Activated CD8-positive, alpha-beta T cell treated with anti-CD3 and anti-CD28 coated beads for 36 hours (primary cell): ENCODE measurements at regions not wholly inside any gene's neighbourhood (a gene's known extent, or its start where the extent isn't known, plus 50 kb on each side); places are given as distances from the start of the nearest gene placed in this dataset.

Experiments used
- ATAC-seq: fragments of 200-7000 bp; cut with Tn5 transposase; one replicate; pipeline ENCODE4 v1.10.0; 2021; ENCODE audit warnings: mild to moderate bottlenecking, moderate library complexity
- CTCF ChIA-PET: fragments of 350-600 bp; sonication (Branson Sonifier 250); formaldehyde crosslinking; loops from one replicate; lab custom pipeline; 2021; ENCODE audit warnings: antibody characterized with exemption; lab: Charles Lee
- POLR2A ChIA-PET: fragments of 350-600 bp; sonication (Branson Sonifier 250); formaldehyde crosslinking; loops from one replicate; lab custom pipeline; 2021; ENCODE audit warnings: antibody characterized with exemption; lab: Charles Lee
- DNase-seq: peaks from one replicate; pipeline ENCODE4 v3.0.0-alpha.2; 2020
- H3K27ac Mint-ChIP-seq: one replicate; pipeline ENCODE4 v1.8.0; 2021; ENCODE audit warnings: mild to moderate bottlenecking, mixed read lengths
- H3K27me3 Mint-ChIP-seq: one replicate; pipeline ENCODE4 v1.8.0; 2021; ENCODE audit warnings: mixed read lengths
- H3K36me3 Mint-ChIP-seq: one replicate; pipeline ENCODE4 v1.8.0; 2021; ENCODE audit warnings: low read depth, mixed read lengths
- H3K4me1 Mint-ChIP-seq: one replicate; pipeline ENCODE4 v1.8.0; 2021; ENCODE audit warnings: low read depth, mixed read lengths
- H3K4me3 Mint-ChIP-seq: one replicate; pipeline ENCODE4 v1.8.0; 2021; ENCODE audit warnings: mild to moderate bottlenecking, moderate library complexity, mixed read lengths
- H3K9me3 Mint-ChIP-seq: one replicate; pipeline ENCODE4 v1.8.0; 2021; ENCODE audit warnings: mixed read lengths
- CTCF ChIP-seq: fragments of 200-600 bp; IDR thresholded peaks from one replicate; pipeline ENCODE4 v1.8.0; 2022; ENCODE audit warnings: antibody characterized with exemption, mild to moderate bottlenecking
- intact Hi-C: fragments of 100-400 bp; cut with micrococcal nuclease; formaldehyde crosslinking; loops from one replicate; pipeline ENCODE4 v1.10.0; 2022

DNA sequence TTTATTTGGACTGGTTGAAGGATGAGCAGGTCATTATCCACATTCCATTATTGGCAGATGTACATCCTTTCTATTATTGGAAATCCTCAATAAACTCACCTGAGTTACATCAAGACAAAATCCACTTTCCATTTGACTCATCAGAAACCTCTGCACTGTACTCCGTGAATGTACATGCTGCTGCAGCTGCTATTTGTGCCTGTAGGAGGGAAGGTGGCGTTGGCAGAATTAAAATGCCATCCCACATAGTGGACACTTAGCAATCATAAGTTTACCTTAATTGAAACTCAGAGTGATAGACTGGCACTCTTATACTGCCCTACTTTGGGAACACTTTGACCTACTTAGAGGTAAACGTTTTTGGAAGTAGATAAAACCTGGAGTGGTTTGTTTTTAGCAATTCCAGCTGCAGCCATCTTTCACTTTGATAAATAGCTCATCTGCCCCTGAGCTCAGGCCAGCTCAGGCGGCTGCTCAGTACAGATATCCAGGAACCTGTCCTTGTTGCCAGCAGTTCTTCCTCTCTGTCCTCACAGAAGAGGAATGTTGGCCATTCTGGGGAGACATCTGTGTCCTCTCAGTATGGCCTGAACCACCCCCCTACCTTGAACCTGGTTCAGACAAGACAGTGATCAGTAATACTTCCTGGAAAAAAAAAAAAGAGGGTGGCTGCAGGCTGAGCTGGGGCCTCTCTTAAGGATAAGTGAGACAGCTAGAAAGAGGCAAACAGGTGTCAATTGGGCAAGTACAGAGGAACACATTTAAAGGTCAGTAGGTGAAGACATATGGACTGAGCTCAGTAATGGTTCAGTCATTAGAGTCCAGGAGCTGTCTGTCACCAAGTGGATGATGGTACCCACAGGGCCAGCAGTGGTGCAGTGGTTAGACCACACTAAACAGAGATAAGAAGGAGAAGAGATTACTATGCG is 153.4 kb upstream of the UMPS start:
- Mint-ChIP-seq H3K9me3 (no peaks in the 10 kb centered on the region), H3K27ac (no peak overlapping the region), H3K27me3 (peaks cover 11% of the 10 kb centered on the region), H3K4me1 (no peaks in the 10 kb centered on the region), H3K36me3 (no peaks in the 10 kb centered on the region), H3K4me3 (no peak overlapping the region)
- ATAC-seq (no peak), DNase-seq (no peak)
- ChIA-PET POLR2A (no interaction called here), CTCF (interaction anchor here (1.0 to 1.9 kb wide), 3 partner anchors 11 to 112 kb away, joined by 3 to 10 read pairs (median 8); no protein-coding TSS in a partner anchor)
- intact Hi-C loops = no loop called here
- TF ChIP-seq CTCF = no peak

DNA sequence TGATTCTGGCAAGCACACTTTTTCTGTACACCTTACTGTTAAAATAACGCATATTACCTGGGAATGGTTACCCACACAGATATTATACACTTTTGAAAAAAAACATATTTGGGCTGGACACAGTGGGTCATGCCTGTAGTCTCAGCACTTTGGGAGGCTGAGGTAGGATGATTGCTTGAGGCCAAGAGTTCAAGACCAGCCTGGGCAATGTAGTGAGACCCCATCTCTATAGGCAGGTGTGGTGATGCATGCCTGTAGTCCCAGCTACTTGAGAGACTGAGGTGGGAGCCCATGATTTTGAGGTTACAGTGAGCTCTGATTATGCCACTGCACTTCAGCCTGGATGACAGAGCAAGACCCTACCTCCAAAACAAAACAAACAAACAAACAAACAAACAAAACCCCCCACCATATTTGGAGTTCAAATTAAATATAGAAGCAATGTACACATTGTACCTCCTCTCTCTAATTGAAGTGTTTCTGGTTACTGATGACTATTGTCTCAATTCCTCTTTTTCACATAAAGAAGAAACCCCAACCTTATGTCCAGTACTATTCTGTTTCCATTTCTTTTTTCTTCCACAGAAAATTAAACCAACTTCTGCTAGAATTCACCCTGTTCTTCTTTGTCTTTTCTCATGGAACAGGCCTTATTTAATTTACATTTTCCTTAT is 152.6 kb upstream of the UMPS start:
- Mint-ChIP-seq H3K9me3 (no peaks in the 10 kb centered on the region), H3K4me1 (no peaks in the 10 kb centered on the region), H3K27me3 (peaks cover 13% of the 10 kb centered on the region), H3K4me3 (no peak overlapping the region), H3K36me3 (no peaks in the 10 kb centered on the region), H3K27ac (no peak overlapping the region)
- intact Hi-C loops = no loop called here
- no peak for ATAC-seq
- DNase-seq = no peak
- CTCF ChIA-PET = interaction anchor here (1.0 to 1.9 kb wide), 3 partner anchors 12 to 111 kb away, joined by 3 to 10 read pairs (median 8); no protein-coding TSS in a partner anchor
- POLR2A ChIA-PET = no interaction called here
- no peak for TF ChIP-seq CTCF

DNA sequence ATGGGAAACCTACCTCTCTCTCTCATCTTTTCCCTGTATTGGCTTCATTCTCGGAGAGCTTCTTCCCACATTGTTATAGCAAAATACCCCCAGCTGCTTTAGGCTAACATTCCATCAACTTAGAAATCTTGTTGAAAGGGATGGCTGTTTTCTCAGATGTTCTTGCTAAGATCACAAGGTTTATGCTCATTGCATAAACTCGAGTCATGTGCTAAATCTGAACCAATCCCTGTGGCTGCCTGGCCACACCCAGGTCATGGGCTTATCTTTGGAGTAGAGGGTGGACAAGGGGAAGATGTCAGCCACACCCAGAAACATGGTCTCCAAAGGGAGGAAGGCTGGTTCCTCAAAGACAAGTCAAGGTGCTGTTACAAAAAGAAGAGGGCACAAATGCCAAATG is 150.6 kb upstream of the UMPS start:
- no peak for DNase-seq
- POLR2A ChIA-PET = no interaction called here
- no peak overlapping the region for H3K27ac Mint-ChIP-seq

DNA sequence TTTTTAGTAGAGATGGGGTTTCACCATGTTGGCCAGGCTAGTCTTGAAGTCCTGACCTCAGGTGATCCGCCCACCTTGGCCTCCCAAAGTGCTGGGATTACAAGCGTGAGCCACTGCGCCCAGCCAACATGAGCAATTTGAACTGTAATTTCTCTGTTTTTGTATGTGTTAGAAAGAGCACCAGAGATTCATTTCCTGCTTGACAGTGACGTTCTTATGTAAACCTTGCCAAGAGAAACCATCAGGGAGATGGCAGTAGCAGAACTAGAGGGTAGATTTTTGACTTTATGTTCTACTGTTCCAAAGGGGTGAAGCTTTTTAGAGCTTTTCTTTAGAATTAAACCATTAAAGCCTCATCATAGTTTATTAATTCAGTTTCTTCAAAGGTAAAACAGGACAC is 148.1 kb upstream of the UMPS start:
- ChIA-PET POLR2A (no interaction called here), CTCF (interaction anchor here (1.7 kb wide), 1 partner anchor 72 kb away, joined by 5 read pairs; no protein-coding TSS in a partner anchor)
- Mint-ChIP-seq H3K9me3 (no peaks in the 10 kb centered on the region), H3K27me3 (peaks cover 42% of the 10 kb centered on the region), H3K4me3 (no peak overlapping the region), H3K36me3 (no peaks in the 10 kb centered on the region), H3K27ac (no peak overlapping the region), H3K4me1 (peaks cover 16% of the 10 kb centered on the region)
- intact Hi-C loops = no loop called here
- TF ChIP-seq CTCF = no peak
- no peak for DNase-seq
- ATAC-seq = no peak

More for the DNA sequence above, 150.6 kb upstream of the UMPS start:
- CTCF ChIA-PET = interaction anchor here (0.9 to 1.3 kb wide), 4 partner anchors 9 to 108 kb away, joined by 3 to 4 read pairs (median 4); no protein-coding TSS in a partner anchor
- Mint-ChIP-seq H3K4me3 (no peak overlapping the region), H3K36me3 (no peaks in the 10 kb centered on the region), H3K4me1 (peaks cover 3% of the 10 kb centered on the region), H3K27me3 (peaks cover 25% of the 10 kb centered on the region), H3K9me3 (no peaks in the 10 kb centered on the region)
- intact Hi-C loops = no loop called here
- no peak for ATAC-seq
- no peak for TF ChIP-seq CTCF
